H1 (cell line): ENCODE measurements at regions not wholly inside any gene's neighbourhood (a gene's known extent, or its start where the extent isn't known, plus 50 kb on each side); places are given as distances from the start of the nearest gene placed in this dataset.

ENCODE experiments used
- CHD1 ChIP-seq: IDR thresholded peaks from 2 replicates; pipeline ENCODE4 v1.6.1; 2012; ENCODE audit warnings: low read depth, low read length, improper control_type of control experiment
- CHD7 ChIP-seq: fragments of 300-600 bp; sonication (generic); IDR thresholded peaks from 2 replicates; pipeline ENCODE4 v1.7.1; 2012; ENCODE audit warnings: low read length, moderate library complexity, mild to moderate bottlenecking, inconsistent platforms; ENCODE audit not compliant: insufficient replicate concordance
- MAFK ChIP-seq: IDR thresholded peaks from 2 replicates; pipeline ENCODE4 v1.6.1; 2012; ENCODE audit warnings: low read depth, mild to moderate bottlenecking, improper control_type of control experiment, low read length
- SIX5 ChIP-seq: IDR thresholded peaks from 2 replicates; pipeline ENCODE4 v1.6.1; 2011; ENCODE audit warnings: mild to moderate bottlenecking, low read depth, low read length
- SP1 ChIP-seq: IDR thresholded peaks from 2 replicates; pipeline ENCODE4 v1.6.1; 2011; ENCODE audit warnings: low read depth, low read length
- SRF ChIP-seq: IDR thresholded peaks from 2 replicates; pipeline ENCODE4 v1.6.1; 2011; ENCODE audit warnings: mild to moderate bottlenecking, low read depth, low read length, moderate library complexity
- SUZ12 ChIP-seq: fragments of 200-600 bp; sonication (generic); IDR thresholded peaks from 2 replicates; pipeline ENCODE4 v1.6.1; 2012; ENCODE audit warnings: mild to moderate bottlenecking, inconsistent platforms, low read length, moderate library complexity, mixed read lengths
- TBP ChIP-seq: IDR thresholded peaks from 2 replicates; pipeline ENCODE4 v1.6.1; 2011; ENCODE audit warnings: low read depth, low read length, improper control_type of control experiment

GRCh38 chr5:60494635-60495034, 205.3 kb downstream of the DEPDC1B start (continued):
- TF ChIP-seq SUZ12, result no peak
- TF ChIP-seq SP1, result no peak
- TF ChIP-seq SIX5, result no peak
- TF ChIP-seq TBP, result no peak
- no peak for TF ChIP-seq CHD1
- TF ChIP-seq SRF, result no peak
- TF ChIP-seq MAFK, result no peak
- no peak for TF ChIP-seq CHD7
